ENCODE measurements at regions not wholly inside any gene's neighbourhood (a gene's known extent, or its start where the extent isn't known, plus 50 kb on each side); places are given as distances from the start of the nearest gene placed in this dataset.

DNA sequence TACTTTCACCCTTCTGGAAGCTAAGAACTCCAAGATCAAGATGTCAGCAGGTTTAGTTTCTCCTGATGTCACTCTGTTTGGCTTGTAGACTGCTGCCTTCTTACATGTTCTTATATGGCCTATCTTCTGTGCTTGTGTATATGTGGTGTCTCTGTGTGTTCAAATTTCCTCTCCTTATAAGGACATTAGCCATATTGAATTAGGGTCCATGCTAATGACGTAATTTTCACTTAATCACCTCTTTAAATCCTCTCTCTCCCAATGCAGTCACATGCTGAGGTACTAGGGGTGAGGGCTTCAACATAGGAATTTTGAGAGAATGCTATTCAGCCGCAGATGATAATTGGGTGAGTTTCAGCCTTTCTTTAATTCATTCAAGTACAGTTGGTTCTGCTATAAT, 458.3 kb upstream of the SYT4 start:
- H3K36me3 ChIP-seq (ENCODE audit: control insufficient read depth in 2 of 2, insufficient read depth in 2 of 2, low read length in 1 of 2): no peaks in the 10 kb centered on the region
- no peak overlapping the region for H3K27ac ChIP-seq (ENCODE audit: low read depth in 1 of 2, low read length in 1 of 2)
- no peaks in the 10 kb centered on the region for H3K9me3 ChIP-seq (ENCODE audit: control insufficient read depth in 2 of 2, insufficient read depth in 1 of 2, low read length in 1 of 2)
- H3K27me3 ChIP-seq (ENCODE audit: control insufficient read depth in 2 of 2, insufficient read depth in 1 of 2, low read length in 1 of 2): no peaks in the 10 kb centered on the region
- DNase-seq (ENCODE audit: low read depth in 6 of 9, low spot score in 9 of 9): no peak
- 85% methylated on average over 2 of the region's 2 CpGs for WGBS
- H3K4me3 ChIP-seq (ENCODE audit: low read length in 2 of 2): no peak overlapping the region
- H3K4me1 ChIP-seq (ENCODE audit: control insufficient read depth in 2 of 2, insufficient read depth in 2 of 2, low read length in 2 of 2): no peaks in the 10 kb centered on the region

DNA sequence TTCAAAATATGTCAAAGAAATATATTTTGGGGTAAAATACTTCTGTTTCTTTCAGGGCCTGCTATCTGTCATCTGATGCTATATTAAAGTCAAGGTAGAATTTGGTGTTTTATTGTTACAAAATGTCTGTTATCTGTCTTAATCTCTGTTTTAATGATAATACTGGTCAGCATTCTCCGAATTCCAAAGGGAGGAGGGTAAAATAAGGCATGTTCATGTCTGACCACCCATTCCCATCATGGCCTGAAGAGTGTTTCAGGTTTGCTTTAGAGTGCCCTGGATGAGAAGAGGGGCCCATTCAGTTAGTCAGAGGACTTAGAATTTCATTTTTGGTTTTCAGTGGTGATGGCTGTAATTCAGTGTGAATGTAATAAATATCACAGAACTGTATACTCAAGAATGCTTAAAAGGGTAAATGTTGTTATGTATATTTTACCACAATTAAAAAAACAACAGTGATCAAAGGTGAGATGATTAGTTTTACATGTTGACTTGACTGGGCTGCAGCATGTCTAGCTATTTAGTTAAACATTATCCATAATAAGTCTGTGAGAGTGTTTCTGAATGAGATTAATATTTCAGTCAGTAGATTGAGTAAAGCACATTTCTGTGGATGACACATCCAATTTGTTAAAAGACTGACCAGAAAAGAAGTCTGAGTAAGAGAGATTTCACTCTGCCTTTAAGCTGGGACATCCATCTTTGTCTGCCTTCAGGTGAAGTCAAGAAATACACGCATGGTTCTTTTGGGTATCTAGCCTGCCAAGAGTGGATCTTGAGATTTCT, 467.9 kb upstream of the SYT4 start:
- Histone ChIP-seq H3K27ac (ENCODE audit: low read depth in 1 of 2, low read length in 1 of 2) (no peak overlapping the region), H3K9me3 (ENCODE audit: control insufficient read depth in 2 of 2, insufficient read depth in 1 of 2, low read length in 1 of 2) (no peaks in the 10 kb centered on the region), H3K4me3 (ENCODE audit: low read length in 2 of 2) (no peak overlapping the region), H3K4me1 (ENCODE audit: control insufficient read depth in 2 of 2, insufficient read depth in 2 of 2, low read length in 2 of 2) (no peaks in the 10 kb centered on the region), H3K27me3 (ENCODE audit: control insufficient read depth in 2 of 2, insufficient read depth in 1 of 2, low read length in 1 of 2) (no peaks in the 10 kb centered on the region), H3K36me3 (ENCODE audit: control insufficient read depth in 2 of 2, insufficient read depth in 2 of 2, low read length in 1 of 2) (no peaks in the 10 kb centered on the region)
- WGBS: 89% methylated on average over 2 of the region's 2 CpGs
- no peak for DNase-seq (ENCODE audit: low read depth in 6 of 9, low spot score in 9 of 9)

DNA sequence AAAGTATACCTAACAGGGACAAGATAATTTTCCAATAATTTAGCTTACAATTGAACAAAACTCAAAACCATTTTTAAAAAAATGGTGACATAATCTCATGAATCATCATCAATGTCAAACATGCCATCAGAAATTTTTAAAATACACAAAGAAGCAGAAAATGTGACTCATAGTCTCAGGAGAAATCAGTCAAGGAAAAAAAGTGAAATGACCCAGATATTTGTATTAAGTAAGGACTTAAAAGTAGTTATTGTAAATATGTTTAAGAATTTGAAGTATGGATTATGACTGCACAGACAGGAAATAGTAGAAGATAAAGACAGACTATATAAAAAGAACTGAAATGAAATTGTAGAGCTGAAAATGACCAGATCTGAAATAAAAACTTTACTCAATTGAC, 473.9 kb upstream of the SYT4 start:
- no peaks in the 10 kb centered on the region for H3K4me1 ChIP-seq (ENCODE audit: control insufficient read depth in 2 of 2, insufficient read depth in 2 of 2, low read length in 2 of 2)
- no peak overlapping the region for H3K4me3 ChIP-seq (ENCODE audit: low read length in 2 of 2)
- H3K9me3 ChIP-seq (ENCODE audit: control insufficient read depth in 2 of 2, insufficient read depth in 1 of 2, low read length in 1 of 2): peaks cover 0 to 2% of the 10 kb centered on the region in 2 donors

DNA sequence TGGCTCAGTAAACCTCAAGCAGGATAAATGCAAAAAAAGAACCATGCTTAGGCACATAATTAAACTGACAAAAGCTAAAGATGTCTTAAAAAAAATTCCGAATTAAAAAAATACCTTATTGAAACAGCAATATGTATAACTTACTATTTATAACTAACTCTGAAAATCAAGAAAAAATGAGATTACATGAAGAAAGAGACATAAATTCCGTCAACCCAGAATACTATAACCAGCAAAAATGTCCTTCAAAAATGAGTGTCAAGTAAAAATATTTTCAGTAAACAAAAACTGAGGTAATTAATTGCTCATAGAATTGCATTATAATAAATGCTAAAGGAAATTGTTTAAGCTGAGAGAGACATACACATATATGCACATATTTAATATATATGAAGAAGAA, 474.5 kb upstream of the SYT4 start:
- Histone ChIP-seq H3K9me3 (ENCODE audit: control insufficient read depth in 2 of 2, insufficient read depth in 1 of 2, low read length in 1 of 2) (peaks cover 0 to 2% of the 10 kb centered on the region in 2 donors), H3K27me3 (ENCODE audit: control insufficient read depth in 2 of 2, insufficient read depth in 1 of 2, low read length in 1 of 2) (no peaks in the 10 kb centered on the region), H3K36me3 (ENCODE audit: control insufficient read depth in 2 of 2, insufficient read depth in 2 of 2, low read length in 1 of 2) (no peaks in the 10 kb centered on the region), H3K4me1 (ENCODE audit: control insufficient read depth in 2 of 2, insufficient read depth in 2 of 2, low read length in 2 of 2) (no peaks in the 10 kb centered on the region), H3K27ac (ENCODE audit: low read depth in 1 of 2, low read length in 1 of 2) (no peak overlapping the region), H3K4me3 (ENCODE audit: low read length in 2 of 2) (no peak overlapping the region)
- WGBS: 93% methylated on average over 2 of the region's 2 CpGs
- no peak for DNase-seq (ENCODE audit: low read depth in 6 of 9, low spot score in 9 of 9)

More for the DNA sequence above, 473.9 kb upstream of the SYT4 start:
- no peaks in the 10 kb centered on the region for H3K36me3 ChIP-seq (ENCODE audit: control insufficient read depth in 2 of 2, insufficient read depth in 2 of 2, low read length in 1 of 2)
- no peak overlapping the region for H3K27ac ChIP-seq (ENCODE audit: low read depth in 1 of 2, low read length in 1 of 2)
- H3K27me3 ChIP-seq (ENCODE audit: control insufficient read depth in 2 of 2, insufficient read depth in 1 of 2, low read length in 1 of 2): no peaks in the 10 kb centered on the region
- DNase-seq (ENCODE audit: low read depth in 6 of 9, low spot score in 9 of 9): no peak

DNA sequence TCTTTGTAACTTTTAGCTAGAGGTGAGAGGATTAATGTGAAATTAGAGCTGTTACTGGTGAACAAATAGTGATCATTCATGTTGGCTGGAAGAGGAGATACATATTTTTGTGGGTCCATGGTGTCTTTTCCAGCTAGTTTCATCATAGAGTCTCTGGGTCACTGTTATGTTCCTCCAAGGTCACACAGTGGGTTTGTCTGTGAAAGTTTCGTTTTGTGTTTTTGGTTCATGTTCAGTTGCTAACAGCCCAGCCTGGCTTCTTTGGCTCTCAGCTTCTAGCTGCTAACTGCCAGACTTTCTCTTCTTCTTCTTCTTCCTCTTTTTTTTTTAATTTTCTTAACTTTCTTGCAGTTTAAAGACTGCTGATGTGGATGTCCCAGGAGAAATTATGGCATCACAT, 480.0 kb upstream of the SYT4 start:
- DNase-seq (ENCODE audit: low read depth in 6 of 9, low spot score in 9 of 9): no peak
- WGBS: 62% methylated on average over 1 of the region's 1 CpG
- H3K9me3 ChIP-seq (ENCODE audit: control insufficient read depth in 2 of 2, insufficient read depth in 1 of 2, low read length in 1 of 2): peaks cover 0 to 2% of the 10 kb centered on the region in 2 donors
- H3K27me3 ChIP-seq (ENCODE audit: control insufficient read depth in 2 of 2, insufficient read depth in 1 of 2, low read length in 1 of 2): no peaks in the 10 kb centered on the region
- no peak overlapping the region for H3K4me3 ChIP-seq (ENCODE audit: low read length in 2 of 2)
- H3K4me1 ChIP-seq (ENCODE audit: control insufficient read depth in 2 of 2, insufficient read depth in 2 of 2, low read length in 2 of 2): no peaks in the 10 kb centered on the region
- H3K36me3 ChIP-seq (ENCODE audit: control insufficient read depth in 2 of 2, insufficient read depth in 2 of 2, low read length in 1 of 2): no peaks in the 10 kb centered on the region
- no peak overlapping the region for H3K27ac ChIP-seq (ENCODE audit: low read depth in 1 of 2, low read length in 1 of 2)

DNA sequence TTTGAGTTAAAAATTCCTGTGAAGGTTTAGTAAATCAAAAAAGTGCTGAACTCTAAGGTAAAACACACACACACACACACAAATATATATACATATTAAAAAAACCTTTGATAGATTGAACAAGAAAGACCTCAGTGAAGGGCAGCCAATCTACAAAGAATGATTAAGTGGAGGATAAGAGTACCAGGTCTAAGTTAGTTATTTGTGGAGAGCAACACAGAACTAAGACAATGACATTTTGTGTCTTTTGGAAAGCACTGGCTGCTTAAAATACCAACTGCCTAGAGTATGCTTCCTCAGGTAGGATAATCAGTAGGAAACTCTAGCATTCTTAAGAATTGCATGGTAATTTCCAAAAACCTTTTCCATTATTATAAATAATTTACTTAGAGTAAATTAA, 481.4 kb upstream of the SYT4 start:
- no peak overlapping the region for H3K27ac ChIP-seq (ENCODE audit: low read depth in 1 of 2, low read length in 1 of 2)
- peaks cover 0 to 1% of the 10 kb centered on the region in 2 donors for H3K9me3 ChIP-seq (ENCODE audit: control insufficient read depth in 2 of 2, insufficient read depth in 1 of 2, low read length in 1 of 2)
- no peaks in the 10 kb centered on the region for H3K27me3 ChIP-seq (ENCODE audit: control insufficient read depth in 2 of 2, insufficient read depth in 1 of 2, low read length in 1 of 2)
- DNase-seq (ENCODE audit: low read depth in 6 of 9, low spot score in 9 of 9): no peak
- H3K36me3 ChIP-seq (ENCODE audit: control insufficient read depth in 2 of 2, insufficient read depth in 2 of 2, low read length in 1 of 2): no peaks in the 10 kb centered on the region
- H3K4me3 ChIP-seq (ENCODE audit: low read length in 2 of 2): no peak overlapping the region
- H3K4me1 ChIP-seq (ENCODE audit: control insufficient read depth in 2 of 2, insufficient read depth in 2 of 2, low read length in 2 of 2): no peaks in the 10 kb centered on the region

DNA sequence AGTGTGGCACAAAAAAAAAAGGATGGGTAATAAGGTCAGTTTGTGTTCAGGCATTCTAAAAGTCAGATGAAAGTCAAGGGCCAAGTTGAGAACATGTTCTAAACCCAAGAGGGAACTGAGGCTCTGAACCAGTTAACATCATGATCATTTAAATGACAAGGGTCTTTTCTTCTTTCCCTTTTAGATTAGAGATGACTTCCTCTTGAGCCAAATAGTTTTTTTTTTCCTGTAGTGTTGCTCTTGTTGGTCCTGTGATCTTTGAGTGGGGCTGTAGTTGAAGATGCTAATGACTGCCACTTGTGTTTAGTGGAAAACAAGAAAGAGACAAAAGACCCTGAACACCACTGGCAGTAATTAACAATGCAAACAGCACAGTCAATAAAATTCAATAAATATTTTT, 482.7 kb upstream of the SYT4 start:
- H3K27ac ChIP-seq (ENCODE audit: low read depth in 1 of 2, low read length in 1 of 2): no peak overlapping the region
- H3K27me3 ChIP-seq (ENCODE audit: control insufficient read depth in 2 of 2, insufficient read depth in 1 of 2, low read length in 1 of 2): no peaks in the 10 kb centered on the region
- no peaks in the 10 kb centered on the region for H3K4me1 ChIP-seq (ENCODE audit: control insufficient read depth in 2 of 2, insufficient read depth in 2 of 2, low read length in 2 of 2)
- H3K36me3 ChIP-seq (ENCODE audit: control insufficient read depth in 2 of 2, insufficient read depth in 2 of 2, low read length in 1 of 2): no peaks in the 10 kb centered on the region
- no peak for DNase-seq (ENCODE audit: low read depth in 6 of 9, low spot score in 9 of 9)
- no peaks in the 10 kb centered on the region for H3K9me3 ChIP-seq (ENCODE audit: control insufficient read depth in 2 of 2, insufficient read depth in 1 of 2, low read length in 1 of 2)
- no peak overlapping the region for H3K4me3 ChIP-seq (ENCODE audit: low read length in 2 of 2)

DNA sequence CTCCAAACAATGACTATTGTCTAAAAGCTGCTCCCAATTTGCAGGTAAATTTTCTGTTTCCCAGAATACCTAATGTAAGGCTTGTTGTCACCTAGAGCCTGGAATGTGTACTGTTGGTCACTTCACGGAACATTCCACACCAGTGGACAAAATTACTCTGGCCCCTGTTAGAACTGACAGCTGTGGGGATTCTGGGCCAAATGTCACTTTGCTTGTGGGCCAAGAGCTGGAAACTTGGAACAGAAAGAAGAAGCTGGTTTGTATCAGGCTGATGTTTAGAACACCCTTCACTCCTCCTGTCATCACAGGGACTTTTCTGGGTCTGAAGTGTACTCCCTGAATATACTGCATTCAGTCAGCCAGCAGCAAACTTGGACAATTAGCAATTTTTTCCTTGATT, 495.6 kb upstream of the SYT4 start:
- no peak for DNase-seq (ENCODE audit: low read depth in 6 of 9, low spot score in 9 of 9)

DNA sequence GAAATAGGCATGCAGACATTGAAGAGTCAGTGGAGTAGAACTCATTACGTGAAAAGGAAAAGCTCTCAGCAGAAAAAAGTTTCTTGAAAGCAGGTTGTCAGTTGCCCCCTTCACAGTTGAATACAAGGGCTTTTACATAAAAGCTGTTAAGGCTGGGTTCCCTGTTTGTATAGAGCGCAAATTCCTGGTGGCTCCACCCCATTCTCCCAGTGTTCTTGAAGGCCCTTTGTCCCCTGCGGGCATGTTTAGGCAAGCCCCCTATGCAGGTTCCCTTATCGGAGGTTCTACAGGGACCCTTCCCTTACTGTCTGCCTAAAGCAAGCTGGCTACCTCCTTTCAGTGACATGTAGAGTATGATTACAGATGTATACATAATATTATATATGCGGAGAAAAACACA, 497.2 kb upstream of the SYT4 start:
- H3K9me3 ChIP-seq (ENCODE audit: control insufficient read depth in 2 of 2, insufficient read depth in 1 of 2, low read length in 1 of 2): no peaks in the 10 kb centered on the region
- H3K27me3 ChIP-seq (ENCODE audit: control insufficient read depth in 2 of 2, insufficient read depth in 1 of 2, low read length in 1 of 2): no peaks in the 10 kb centered on the region
- H3K4me1 ChIP-seq (ENCODE audit: control insufficient read depth in 2 of 2, insufficient read depth in 2 of 2, low read length in 2 of 2): no peaks in the 10 kb centered on the region
- no peak overlapping the region for H3K27ac ChIP-seq (ENCODE audit: low read depth in 1 of 2, low read length in 1 of 2)
- H3K36me3 ChIP-seq (ENCODE audit: control insufficient read depth in 2 of 2, insufficient read depth in 2 of 2, low read length in 1 of 2): no peaks in the 10 kb centered on the region
- WGBS: 95% methylated on average over 5 of the region's 5 CpGs
- no peak overlapping the region for H3K4me3 ChIP-seq (ENCODE audit: low read length in 2 of 2)
- no peak for DNase-seq (ENCODE audit: low read depth in 6 of 9, low spot score in 9 of 9)

More for the DNA sequence above, 495.6 kb upstream of the SYT4 start:
- Histone ChIP-seq H3K4me3 (ENCODE audit: low read length in 2 of 2) (no peak overlapping the region), H3K9me3 (ENCODE audit: control insufficient read depth in 2 of 2, insufficient read depth in 1 of 2, low read length in 1 of 2) (no peaks in the 10 kb centered on the region), H3K27me3 (ENCODE audit: control insufficient read depth in 2 of 2, insufficient read depth in 1 of 2, low read length in 1 of 2) (no peaks in the 10 kb centered on the region), H3K27ac (ENCODE audit: low read depth in 1 of 2, low read length in 1 of 2) (no peak overlapping the region), H3K36me3 (ENCODE audit: control insufficient read depth in 2 of 2, insufficient read depth in 2 of 2, low read length in 1 of 2) (no peaks in the 10 kb centered on the region), H3K4me1 (ENCODE audit: control insufficient read depth in 2 of 2, insufficient read depth in 2 of 2, low read length in 2 of 2) (no peaks in the 10 kb centered on the region)
- 95% methylated on average over 1 of the region's 1 CpG for WGBS
